ENCODE measurements at regions not wholly inside any gene's neighbourhood (a gene's known extent, or its start where the extent isn't known, plus 50 kb on each side); places are given as distances from the start of the nearest gene placed in this dataset.
"Not testable (repeated sequence)": the region's sequence is repeated elsewhere in the genome, so short reads cannot be mapped to it uniquely, and the experiment has no call there.

- no peak for TF ChIP-seq CTCF (IDR thresholded peaks at IDR 0.05; ENCODE audit: low read depth, low read length, missing control alignments)
- DNase-seq (ENCODE audit: low read depth), result no peak
- H3K4me3 ChIP-seq (ENCODE audit: low read depth, low read length), result no peak overlapping the region
Observed at GRCh38 chr5:164139423-164139822, 634.0 kb downstream of the MAT2B start.

- no peak overlapping the region for H3K4me3 ChIP-seq (ENCODE audit: low read depth, low read length)
- no peak for TF ChIP-seq CTCF (IDR thresholded peaks at IDR 0.05; ENCODE audit: low read depth, low read length, missing control alignments)
- no peak for DNase-seq (ENCODE audit: low read depth)
Observed at GRCh38 chr5:164145458-164145857, 640.0 kb downstream of the MAT2B start.

GRCh38 chr5:164146223-164146622, 640.8 kb downstream of the MAT2B start:
- no peak for DNase-seq (ENCODE audit: low read depth)
- TF ChIP-seq CTCF (IDR thresholded peaks at IDR 0.05; ENCODE audit: low read depth, low read length, missing control alignments), result no peak
- H3K4me3 ChIP-seq (ENCODE audit: low read depth, low read length), result no peak overlapping the region

GRCh38 chr5:164148292-164148691, 642.9 kb downstream of the MAT2B start:
- H3K4me3 ChIP-seq (ENCODE audit: low read depth, low read length), result no peak overlapping the region
- TF ChIP-seq CTCF (IDR thresholded peaks at IDR 0.05; ENCODE audit: low read depth, low read length, missing control alignments), result no peak
- DNase-seq (ENCODE audit: low read depth), result no peak

GRCh38 chr5:164152539-164152938, 647.1 kb downstream of the MAT2B start:
- not testable (repeated sequence) for DNase-seq (ENCODE audit: low read depth); H3K4me3 ChIP-seq (ENCODE audit: low read depth, low read length)

GRCh38 chr5:164153469-164154172, 648.2 kb downstream of the MAT2B start:
- H3K4me3 ChIP-seq (ENCODE audit: low read depth, low read length), result no peak overlapping the region
- no peak for TF ChIP-seq CTCF (IDR thresholded peaks at IDR 0.05; ENCODE audit: low read depth, low read length, missing control alignments)
- DNase-seq (ENCODE audit: low read depth), result no peak

- TF ChIP-seq CTCF (IDR thresholded peaks at IDR 0.05; ENCODE audit: low read depth, low read length, missing control alignments), result no peak
- no peak for DNase-seq (ENCODE audit: low read depth)
- no peak overlapping the region for H3K4me3 ChIP-seq (ENCODE audit: low read depth, low read length)
Observed at GRCh38 chr5:164170814-164171213, 665.4 kb downstream of the MAT2B start.

Measured in GM12864 (cell line).